ENCODE measurements at regions not wholly inside any gene's neighbourhood (a gene's known extent, or its start where the extent isn't known, plus 50 kb on each side); places are given as distances from the start of the nearest gene placed in this dataset.

GRCh38 chr5:25358919-25359318 is 714.1 kb upstream of the CDH10 start:
- Histone ChIP-seq H3K27ac (ENCODE audit: low read depth in 2 of 2, low read length in 1 of 2) (no peak overlapping the region), H3K36me3 (replicated peaks in 1 of 2; ENCODE audit: control insufficient read depth in 1 of 2, insufficient read depth in 2 of 2, low read length in 1 of 2) (no peaks in the 10 kb centered on the region), H3K79me2 (ENCODE audit: insufficient read depth) (no peaks in the 10 kb centered on the region), H3K4me2 (no peak overlapping the region), H3K27me3 (ENCODE audit: insufficient read depth) (no peaks in the 10 kb centered on the region), H3F3A (replicated peaks; ENCODE audit: insufficient read depth) (no peaks in the 10 kb centered on the region), H3K9me2 (no peaks in the 10 kb centered on the region), H3K9me3 (no peaks in the 10 kb centered on the region), H2AFZ (ENCODE audit: low read depth) (no peak overlapping the region), H3K4me3 (ENCODE audit: low read depth in 2 of 2, low read length in 1 of 2) (no peak overlapping the region), H3K4me1 (ENCODE audit: control insufficient read depth in 1 of 2, insufficient read depth in 2 of 2, low read depth in 1 of 2, low read length in 1 of 2) (no peaks in the 10 kb centered on the region), H3K9ac (no peak overlapping the region), H4K20me1 (ENCODE audit: insufficient read depth) (no peaks in the 10 kb centered on the region)
- no peak for DNase-seq
- no peak for TF ChIP-seq RFX5 (IDR thresholded peaks at IDR 0.05; ENCODE audit: low read length)
- CTCF ChIA-PET = no interaction called here
- POLR2A ChIA-PET = no interaction called here
- 25% methylated on average over 2 of the region's 2 CpGs for WGBS (ENCODE audit: low lambda C conversion rate)

- no peak for TF ChIP-seq RAD21 (IDR thresholded peaks at IDR 0.05; ENCODE audit: low read length)
- TF ChIP-seq RFX5 (IDR thresholded peaks at IDR 0.05; ENCODE audit: low read length) = no peak
- TF ChIP-seq USF2 (IDR thresholded peaks at IDR 0.05; ENCODE audit: borderline replicate concordance, low read depth, low read length) = no peak
- no peak for TF ChIP-seq TAF1 (IDR thresholded peaks at IDR 0.05; ENCODE audit: borderline replicate concordance, low read depth, low read length)
- no peak for TF ChIP-seq CHD2 (IDR thresholded peaks at IDR 0.05; ENCODE audit: low read length, partially characterized antibody)
- no peak for DNase-seq
Measured at GRCh38 chr5:25357605-25358004, 712.8 kb upstream of the CDH10 start.

GRCh38 chr5:25349746-25350145 is 705.0 kb upstream of the CDH10 start:
- H3K9me3 ChIP-seq = no peaks in the 10 kb centered on the region
- no peaks in the 10 kb centered on the region for H3K36me3 ChIP-seq (replicated peaks in 1 of 2; ENCODE audit: control insufficient read depth in 1 of 2, insufficient read depth in 2 of 2, low read length in 1 of 2)
- no peaks in the 10 kb centered on the region for H3K79me2 ChIP-seq (ENCODE audit: insufficient read depth)
- H2AFZ ChIP-seq (ENCODE audit: low read depth) = no peak overlapping the region
- no peaks in the 10 kb centered on the region for H4K20me1 ChIP-seq (ENCODE audit: insufficient read depth)
- no peak overlapping the region for H3K27ac ChIP-seq (ENCODE audit: low read depth in 2 of 2, low read length in 1 of 2)
- no peak for DNase-seq
- TF ChIP-seq RXRA (IDR thresholded peaks at IDR 0.05; ENCODE audit: borderline replicate concordance, low read depth) (no peak), YY1 (IDR thresholded peaks at IDR 0.05; ENCODE audit: low read depth) (no peak), NFIC (IDR thresholded peaks at IDR 0.05; ENCODE audit: borderline replicate concordance) (no peak), JUND (IDR thresholded peaks at IDR 0.05) (no peak)
- no peaks in the 10 kb centered on the region for H3K9me2 ChIP-seq
- no peaks in the 10 kb centered on the region for H3K4me1 ChIP-seq (ENCODE audit: control insufficient read depth in 1 of 2, insufficient read depth in 2 of 2, low read depth in 1 of 2, low read length in 1 of 2)
- CTCF ChIA-PET = no interaction called here
- no peak overlapping the region for H3K4me3 ChIP-seq (ENCODE audit: low read depth in 2 of 2, low read length in 1 of 2)
- H3K4me2 ChIP-seq = no peak overlapping the region
- no peaks in the 10 kb centered on the region for H3K27me3 ChIP-seq (ENCODE audit: insufficient read depth)
- H3F3A ChIP-seq (replicated peaks; ENCODE audit: insufficient read depth) = no peaks in the 10 kb centered on the region
- POLR2A ChIA-PET = no interaction called here
- no peak overlapping the region for H3K9ac ChIP-seq

More at GRCh38 chr5:25357605-25358004, 712.8 kb upstream of the CDH10 start:
- POLR2A ChIA-PET = no interaction called here
- H3K9me2 ChIP-seq = no peaks in the 10 kb centered on the region
- CTCF ChIA-PET = no interaction called here
- H3K4me3 ChIP-seq (ENCODE audit: low read depth in 2 of 2, low read length in 1 of 2) = no peak overlapping the region; a peak in 1 of 4 replicates
- H2AFZ ChIP-seq (ENCODE audit: low read depth) = no peak overlapping the region
- H3K27ac ChIP-seq (ENCODE audit: low read depth in 2 of 2, low read length in 1 of 2) = no peak overlapping the region
- no peak overlapping the region for H3K4me2 ChIP-seq
- WGBS (ENCODE audit: low lambda C conversion rate) = under 1% methylated on average over 7 of the region's 8 CpGs
- no peak overlapping the region for H3K9ac ChIP-seq
- H3F3A ChIP-seq (replicated peaks; ENCODE audit: insufficient read depth) = no peaks in the 10 kb centered on the region
- H3K4me1 ChIP-seq (ENCODE audit: control insufficient read depth in 1 of 2, insufficient read depth in 2 of 2, low read depth in 1 of 2, low read length in 1 of 2) = no peaks in the 10 kb centered on the region
- no peaks in the 10 kb centered on the region for H3K27me3 ChIP-seq (ENCODE audit: insufficient read depth)
- no peaks in the 10 kb centered on the region for H3K79me2 ChIP-seq (ENCODE audit: insufficient read depth)
- no peaks in the 10 kb centered on the region for H3K36me3 ChIP-seq (replicated peaks in 1 of 2; ENCODE audit: control insufficient read depth in 1 of 2, insufficient read depth in 2 of 2, low read length in 1 of 2)
- H4K20me1 ChIP-seq (ENCODE audit: insufficient read depth) = no peaks in the 10 kb centered on the region
- no peaks in the 10 kb centered on the region for H3K9me3 ChIP-seq

Measured in SK-N-SH (cell line).